ENCODE measurements at regions not wholly inside any gene's neighbourhood (a gene's known extent, or its start where the extent isn't known, plus 50 kb on each side); places are given as distances from the start of the nearest gene placed in this dataset.

- intact Hi-C loops (cut with DNase I): no loop called here
Measured at GRCh38 chr21:24223624-24224023, 1383.7 kb downstream of the MRPL39 start.

GRCh38 chr21:24222676-24223075 is 1384.6 kb downstream of the MRPL39 start:
- DNase-seq (no peak), ATAC-seq (no peak), FAIRE-seq (no peak)
- no peak overlapping the region for H3K27ac ChIP-seq
- H3K9me3 ChIP-seq: no peaks in the 10 kb centered on the region
- no peaks in the 10 kb centered on the region for H3K36me3 ChIP-seq
- no peaks in the 10 kb centered on the region for H3K27me3 ChIP-seq
- no peak overlapping the region for H3K4me3 ChIP-seq
- TF ChIP-seq CTCF (IDR thresholded peaks at IDR 0.05): no peak
- H3K4me1 ChIP-seq: no peaks in the 10 kb centered on the region
- 55 to 64% methylated on average over 3 of the region's 3 CpGs for WGBS, 2 donors
- intact Hi-C loops (cut with DNase I): no loop called here

More at GRCh38 chr21:24223624-24224023, 1383.7 kb downstream of the MRPL39 start:
- no peak overlapping the region for H3K27ac ChIP-seq
- H3K4me3 ChIP-seq: no peak overlapping the region
- no peak for TF ChIP-seq CTCF (IDR thresholded peaks at IDR 0.05)
- no peak for ATAC-seq
- WGBS, 2 donors: 48 to 58% methylated on average over 2 of the region's 2 CpGs
- no peak for FAIRE-seq
- no peaks in the 10 kb centered on the region for H3K4me1 ChIP-seq
- no peaks in the 10 kb centered on the region for H3K9me3 ChIP-seq
- no peaks in the 10 kb centered on the region for H3K27me3 ChIP-seq
- no peaks in the 10 kb centered on the region for H3K36me3 ChIP-seq
- DNase-seq: no peak

- TF ChIP-seq CTCF (IDR thresholded peaks at IDR 0.05): no peak
- intact Hi-C loops (cut with DNase I): no loop called here
- FAIRE-seq: no peak
- no peaks in the 10 kb centered on the region for H3K36me3 ChIP-seq
- no peak overlapping the region for H3K4me3 ChIP-seq
- H3K4me1 ChIP-seq: no peaks in the 10 kb centered on the region
- no peak for ATAC-seq
- no peak for DNase-seq
- no peaks in the 10 kb centered on the region for H3K9me3 ChIP-seq
- 38 to 39% methylated on average over 2 of the region's 2 CpGs for WGBS, 2 donors
- peaks cover 0 to 5% (median 0%) of the 10 kb centered on the region in 4 donors for H3K27me3 ChIP-seq
- no peak overlapping the region for H3K27ac ChIP-seq
Measured at GRCh38 chr21:24220446-24220845, 1386.8 kb downstream of the MRPL39 start.

GRCh38 chr21:24217151-24217550 is 1390.1 kb downstream of the MRPL39 start:
- no peaks in the 10 kb centered on the region for H3K9me3 ChIP-seq
- no peak for DNase-seq
- no peak for ATAC-seq
- H3K4me1 ChIP-seq: no peaks in the 10 kb centered on the region
- 15 to 28% methylated on average over 4 of the region's 4 CpGs for WGBS, 2 donors
- no peak overlapping the region for H3K4me3 ChIP-seq
- no peak for TF ChIP-seq CTCF (IDR thresholded peaks at IDR 0.05)
- peaks cover 0 to 5% (median 0%) of the 10 kb centered on the region in 4 donors for H3K27me3 ChIP-seq
- intact Hi-C loops (cut with DNase I): no loop called here
- no peaks in the 10 kb centered on the region for H3K36me3 ChIP-seq
- no peak overlapping the region for H3K27ac ChIP-seq
- FAIRE-seq: no peak

- 52 to 53% methylated on average over 5 of the region's 5 CpGs for WGBS, 2 donors
- no peaks in the 10 kb centered on the region for H3K9me3 ChIP-seq
- H3K27me3 ChIP-seq: no peaks in the 10 kb centered on the region
- H3K36me3 ChIP-seq: no peaks in the 10 kb centered on the region
- no peak for ATAC-seq
- no peak overlapping the region for H3K4me3 ChIP-seq
- FAIRE-seq: no peak
- DNase-seq: no peak
- intact Hi-C loops (cut with DNase I): no loop called here
- no peaks in the 10 kb centered on the region for H3K4me1 ChIP-seq
- TF ChIP-seq CTCF (IDR thresholded peaks at IDR 0.05): no peak
- no peak overlapping the region for H3K27ac ChIP-seq
Measured at GRCh38 chr21:24210130-24210529, 1397.2 kb downstream of the MRPL39 start.

Data from pancreas (tissue), 10 donors.